ENCODE measurements at regions not wholly inside any gene's neighbourhood (a gene's known extent, or its start where the extent isn't known, plus 50 kb on each side); places are given as distances from the start of the nearest gene placed in this dataset.

DNA sequence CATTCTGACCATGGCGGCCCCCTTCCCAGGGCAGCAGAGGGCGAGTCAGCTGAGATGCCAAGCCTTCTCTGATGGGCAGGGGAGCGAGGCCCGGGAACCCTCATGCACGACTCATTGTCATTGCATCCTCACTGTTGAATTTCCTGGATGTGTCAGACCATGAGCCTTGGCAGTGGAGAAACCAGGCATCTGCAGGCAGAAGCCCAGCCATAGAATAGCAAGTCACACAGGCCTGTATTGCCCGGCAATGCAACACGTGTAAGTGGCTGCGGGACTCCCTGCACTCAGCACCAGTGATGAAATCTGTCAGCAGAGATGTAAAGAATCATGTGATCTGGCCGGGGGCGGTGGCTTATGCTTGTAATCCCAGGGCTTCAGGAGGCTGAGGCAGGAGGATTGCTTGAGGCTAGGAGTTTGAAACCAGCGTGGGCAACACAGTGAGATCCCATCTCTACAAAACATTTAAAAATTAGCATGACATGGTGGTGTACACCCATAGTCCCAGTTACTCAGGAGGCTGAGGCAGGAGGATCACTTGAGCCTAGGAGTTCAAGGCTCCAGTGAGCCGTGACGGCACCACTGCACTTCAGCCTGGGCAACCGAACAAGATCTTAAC, 199.7 kb downstream of the KATNAL1 start:
- DNase-seq (ENCODE audit: low read depth in 3 of 3): no peak

GRCh38 chr13:30107121-30107520, 200.2 kb downstream of the KATNAL1 start:
- DNase-seq (ENCODE audit: low read depth in 3 of 3): no peak

DNA sequence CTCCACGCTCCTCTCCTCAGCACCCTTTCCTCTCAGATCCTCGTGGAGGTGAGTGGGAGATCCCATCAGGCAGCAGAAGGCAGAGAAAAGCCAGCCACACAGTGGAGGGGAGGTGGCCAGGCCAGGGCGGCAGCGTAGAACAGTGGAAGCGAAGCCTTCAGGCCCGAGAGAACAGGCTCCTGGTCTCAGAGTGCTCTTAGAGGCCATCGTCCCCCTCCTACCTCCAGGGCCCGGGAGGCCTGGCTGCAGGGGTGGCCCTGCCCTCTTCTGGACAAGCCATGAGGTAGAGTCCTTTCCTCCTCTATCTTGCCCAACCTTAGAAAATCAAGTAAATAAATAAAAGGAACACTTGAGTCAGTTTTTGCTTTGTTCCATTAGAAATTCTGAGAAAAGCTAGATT, 202.0 kb downstream of the KATNAL1 start:
- no peak for DNase-seq (ENCODE audit: low read depth in 3 of 3)

DNA sequence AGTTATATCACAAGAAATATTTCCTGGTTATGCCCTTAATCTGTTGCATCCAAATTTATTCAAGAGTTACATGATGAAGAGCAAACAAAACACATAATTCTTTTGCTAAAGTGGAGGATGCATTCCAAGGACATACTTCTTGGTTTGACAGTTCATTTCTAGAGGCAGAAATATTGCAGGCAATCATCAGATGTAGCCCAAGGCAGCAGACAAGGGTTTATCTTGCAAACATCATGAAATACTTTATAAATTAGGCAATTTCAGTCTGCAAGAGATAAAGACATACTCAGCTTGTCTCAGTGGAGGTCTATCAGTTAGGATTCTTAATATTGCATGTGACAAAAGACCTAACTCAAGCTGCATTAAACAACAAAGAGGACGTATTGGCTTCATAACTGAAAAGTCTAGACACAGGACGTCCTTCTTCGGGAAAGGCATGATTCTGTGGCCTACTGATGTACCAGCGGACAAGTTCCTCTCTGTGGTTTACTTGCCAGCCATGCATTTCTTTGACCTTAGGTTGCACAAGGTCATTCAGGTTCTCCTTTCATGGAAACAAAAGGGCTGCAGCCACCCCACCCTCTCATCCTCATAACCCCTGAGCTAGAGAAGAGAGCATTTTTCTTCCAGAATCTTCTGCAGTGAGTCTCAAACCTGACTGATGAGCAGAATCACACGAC, 204.1 kb downstream of the KATNAL1 start:
- no peak for DNase-seq (ENCODE audit: low read depth in 3 of 3)

- DNase-seq (ENCODE audit: low read depth in 3 of 3): no peak
Measured at GRCh38 chr13:30100226-30100625, 207.1 kb downstream of the KATNAL1 start.

DNA sequence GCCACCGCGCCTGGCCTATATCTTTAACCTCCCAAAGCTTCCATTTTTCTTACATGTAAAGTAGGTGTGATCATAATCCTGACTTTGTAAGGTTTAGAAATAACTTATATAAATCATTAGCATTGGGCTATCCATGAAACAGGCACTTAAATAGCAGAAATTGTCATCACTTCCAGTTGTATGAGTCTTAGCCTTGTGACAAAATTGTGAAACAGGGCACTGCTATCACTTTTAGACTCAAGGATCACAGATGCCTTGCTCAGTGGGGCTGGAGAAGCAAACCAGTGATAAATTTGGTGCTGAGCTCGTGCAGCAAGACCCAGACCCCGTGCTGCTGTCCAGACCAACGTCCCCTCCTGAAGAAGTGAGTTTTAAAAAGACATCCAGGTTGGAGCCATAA, 209.7 kb downstream of the KATNAL1 start:
- DNase-seq (ENCODE audit: low read depth in 3 of 3): no peak

DNA sequence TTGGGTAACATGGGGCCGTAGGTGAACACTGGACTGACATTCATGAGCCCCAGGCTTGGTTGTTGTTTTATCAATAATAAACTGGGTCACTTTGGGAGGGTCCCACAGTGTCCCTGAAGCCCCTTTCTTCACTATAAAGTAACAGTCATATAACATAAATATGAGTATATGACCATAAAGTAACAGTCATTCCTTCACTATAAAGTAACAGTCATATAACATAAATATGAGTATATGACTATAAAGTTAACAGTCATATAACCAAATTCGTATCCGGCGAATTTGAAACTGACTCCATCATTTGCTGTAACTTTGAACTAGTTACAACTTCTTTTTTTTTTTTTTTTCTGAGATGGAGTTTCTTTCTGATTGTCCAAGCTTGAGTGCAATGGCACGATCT, 210.3 kb downstream of the KATNAL1 start:
- DNase-seq (ENCODE audit: low read depth in 3 of 3): no peak

DNA sequence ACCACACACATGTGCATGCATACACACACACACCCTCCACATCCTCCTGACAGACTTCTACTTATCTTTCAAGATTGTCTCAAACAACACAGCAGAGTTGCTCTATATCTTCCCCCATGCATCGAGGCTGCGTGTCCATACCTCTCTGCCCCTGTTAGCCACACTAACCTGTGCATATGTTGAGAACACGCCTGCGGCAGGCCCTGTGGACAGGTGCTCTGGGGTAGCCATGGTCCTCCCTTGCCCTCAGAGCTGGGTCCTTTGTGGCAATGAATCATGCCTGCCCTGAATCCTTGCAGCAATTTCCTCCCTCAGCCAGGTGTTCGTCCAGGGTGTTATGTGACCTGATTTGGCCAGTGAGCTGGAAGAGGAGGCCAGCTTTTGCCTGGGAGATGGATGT, 213.3 kb downstream of the KATNAL1 start:
- DNase-seq (ENCODE audit: low read depth in 3 of 3): no peak

DNA sequence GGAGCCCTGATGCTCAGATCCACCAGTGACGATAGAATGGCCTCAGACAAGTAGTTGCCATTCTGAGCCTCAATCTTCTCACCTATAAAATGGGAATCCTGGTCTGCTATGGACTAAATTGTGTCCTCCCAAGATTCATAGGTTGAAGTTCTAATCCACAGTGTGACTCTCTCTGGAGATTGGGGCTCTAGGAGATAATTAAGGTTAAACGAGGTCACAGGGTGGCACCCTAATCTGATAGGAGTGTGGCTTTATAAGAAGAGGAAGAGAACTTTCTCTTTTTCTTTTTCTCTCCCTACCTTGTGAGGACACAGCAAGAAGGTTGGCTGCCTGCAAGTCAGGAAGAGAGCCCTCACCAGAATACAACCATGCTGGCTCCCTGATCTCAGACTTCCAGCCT, 214.1 kb downstream of the KATNAL1 start:
- DNase-seq (ENCODE audit: low read depth in 3 of 3): no peak

DNA sequence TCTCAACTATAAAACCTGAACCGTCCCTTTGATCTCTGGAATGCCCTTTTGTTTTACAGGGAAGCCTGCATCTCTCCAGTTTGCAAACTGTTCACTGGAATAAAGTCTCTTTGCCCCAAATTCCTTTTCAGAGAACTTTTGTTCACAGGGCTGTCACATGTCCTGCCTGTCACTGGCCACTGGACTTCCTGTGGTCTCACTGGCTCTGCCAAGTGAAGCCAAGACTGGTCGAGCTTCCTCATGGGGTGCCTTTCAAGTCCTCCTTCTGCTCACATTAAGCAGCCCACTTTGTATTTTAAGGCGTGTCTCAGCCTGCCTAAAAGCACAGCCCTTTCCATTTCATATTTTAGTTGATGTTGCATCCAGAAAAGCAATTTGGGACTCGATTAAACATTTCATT, 215.7 kb downstream of the KATNAL1 start:
- DNase-seq (ENCODE audit: low read depth in 3 of 3): no peak

DNA sequence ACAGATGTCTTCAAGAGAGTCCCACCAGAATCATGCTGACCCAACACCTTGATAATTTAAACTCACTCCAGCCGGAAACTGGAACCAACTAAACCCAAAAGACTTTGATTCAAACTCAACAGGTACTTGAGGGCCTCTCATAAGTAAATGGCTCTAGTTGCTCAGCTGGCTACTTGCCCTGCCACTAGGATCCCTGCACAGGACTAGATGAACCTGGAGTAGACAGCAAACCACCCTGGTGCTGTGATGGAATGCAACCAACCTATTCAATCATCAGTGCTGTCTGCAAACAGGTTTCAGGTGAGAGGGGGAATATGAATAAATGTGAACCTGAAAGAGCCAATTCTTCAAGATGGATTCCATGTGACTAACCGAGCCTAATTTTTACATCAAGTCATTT, 216.3 kb downstream of the KATNAL1 start:
- no peak for DNase-seq (ENCODE audit: low read depth in 3 of 3)

GRCh38 chr13:30088312-30088855, 219.0 kb downstream of the KATNAL1 start:
- no peak for DNase-seq (ENCODE audit: low read depth in 3 of 3)

DNA sequence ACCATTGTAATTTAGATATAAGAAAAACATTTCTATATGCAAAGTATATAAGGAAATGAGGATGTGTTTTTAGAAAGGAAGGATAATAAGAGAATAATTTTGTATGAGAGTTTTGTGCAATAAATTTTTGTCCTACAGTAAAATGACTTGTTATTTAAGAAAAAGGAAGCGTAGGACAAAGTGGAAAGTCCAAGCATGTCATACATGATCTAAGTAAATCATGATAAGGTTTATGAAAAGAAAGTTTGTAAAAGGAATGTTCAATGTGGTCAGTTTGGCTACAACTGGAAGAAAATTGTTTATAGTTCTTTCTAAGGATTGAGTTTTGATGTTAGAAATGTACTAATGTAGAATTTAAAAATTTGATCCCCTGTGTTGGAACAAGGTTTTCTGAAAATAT, 222.3 kb downstream of the KATNAL1 start:
- no peak for DNase-seq (ENCODE audit: low read depth in 3 of 3)

DNA sequence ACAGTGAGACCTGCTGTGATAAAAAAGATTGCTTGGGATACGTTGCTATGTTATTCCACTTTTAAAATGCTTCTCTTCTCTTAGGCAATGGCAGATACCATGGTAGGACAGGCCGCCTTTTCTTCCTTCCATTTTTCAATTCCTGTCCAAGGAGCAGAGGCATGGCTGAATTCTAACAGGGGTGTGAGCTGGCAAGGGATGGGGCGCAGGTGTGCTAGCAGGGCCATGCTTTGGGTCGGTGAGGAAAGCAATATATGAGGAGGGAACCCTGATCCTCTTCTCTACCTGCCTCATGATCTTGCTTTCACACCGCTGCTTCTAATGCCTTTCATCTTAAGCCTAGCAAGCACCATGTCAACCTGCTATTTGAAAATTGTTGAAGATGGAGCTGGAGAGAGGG, 225.0 kb downstream of the KATNAL1 start:
- DNase-seq (ENCODE audit: low read depth in 3 of 3): no peak

DNA sequence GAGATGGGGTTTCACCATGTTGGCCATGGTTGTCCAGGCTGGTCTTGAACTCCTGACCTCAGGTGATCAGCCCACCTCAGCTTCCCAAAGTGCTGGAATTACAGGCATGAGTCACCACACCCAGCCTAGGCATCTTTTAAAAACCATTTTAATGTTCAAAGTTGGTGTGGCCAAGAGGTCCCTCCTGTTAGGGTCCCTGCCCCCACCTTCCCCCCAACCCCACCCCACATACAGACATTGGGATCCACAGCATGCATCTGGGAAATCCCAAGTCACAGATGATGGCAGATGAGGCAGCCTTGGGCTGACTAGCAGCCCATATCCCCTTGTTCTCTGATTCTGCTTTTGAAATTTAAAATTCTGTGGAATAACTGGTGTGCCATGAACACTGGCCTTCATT, 226.0 kb downstream of the KATNAL1 start:
- DNase-seq (ENCODE audit: low read depth in 3 of 3): no peak

- no peak for DNase-seq (ENCODE audit: low read depth in 3 of 3)
Measured at GRCh38 chr13:30079501-30079900, 227.8 kb downstream of the KATNAL1 start.

DNA sequence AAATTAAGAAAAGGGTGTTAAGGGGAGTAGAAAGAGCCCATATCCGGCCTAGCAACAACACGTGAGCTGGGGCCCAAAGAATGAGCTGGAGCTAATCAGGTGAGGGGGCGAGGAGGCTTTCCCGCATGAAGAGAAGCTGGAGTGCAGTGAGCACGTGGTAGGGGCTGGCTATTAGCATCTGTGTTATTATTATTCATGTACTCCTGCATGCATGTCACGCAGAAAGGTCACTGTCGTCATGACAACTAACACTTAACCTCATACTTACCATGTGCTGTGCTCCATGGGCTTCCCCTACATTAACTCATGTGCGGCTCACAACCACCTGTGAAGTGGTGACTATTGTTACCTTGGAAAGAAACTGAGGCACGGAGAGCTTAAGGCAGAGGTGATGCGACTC, 227.6 kb upstream of the UBL3 start:
- no peak for DNase-seq (ENCODE audit: low read depth in 3 of 3)

DNA sequence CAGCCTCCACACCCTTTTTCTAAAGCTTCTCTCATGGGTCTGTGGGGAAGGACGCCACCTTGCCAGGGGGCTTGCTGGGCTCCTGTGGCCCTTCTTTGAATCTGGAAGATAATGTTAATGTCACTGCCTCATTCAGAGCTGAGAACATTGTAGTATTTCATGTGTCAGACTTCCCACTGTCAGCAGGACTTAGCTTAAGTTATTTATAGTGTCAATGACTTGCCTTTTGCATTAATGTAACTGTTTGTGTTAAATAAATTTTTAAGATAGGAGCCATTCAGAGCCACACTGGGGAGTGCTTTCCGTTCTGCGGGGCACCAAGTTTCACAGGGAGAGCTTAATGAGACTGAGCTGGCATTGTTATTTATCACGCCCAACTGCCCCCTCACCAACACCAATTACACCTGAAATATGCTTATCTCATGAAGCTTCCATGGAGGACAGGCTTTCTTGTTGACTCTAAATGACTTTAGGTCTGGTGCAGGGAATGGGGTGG, 226.9 kb upstream of the UBL3 start:
- DNase-seq (ENCODE audit: low read depth in 3 of 3): no peak

DNA sequence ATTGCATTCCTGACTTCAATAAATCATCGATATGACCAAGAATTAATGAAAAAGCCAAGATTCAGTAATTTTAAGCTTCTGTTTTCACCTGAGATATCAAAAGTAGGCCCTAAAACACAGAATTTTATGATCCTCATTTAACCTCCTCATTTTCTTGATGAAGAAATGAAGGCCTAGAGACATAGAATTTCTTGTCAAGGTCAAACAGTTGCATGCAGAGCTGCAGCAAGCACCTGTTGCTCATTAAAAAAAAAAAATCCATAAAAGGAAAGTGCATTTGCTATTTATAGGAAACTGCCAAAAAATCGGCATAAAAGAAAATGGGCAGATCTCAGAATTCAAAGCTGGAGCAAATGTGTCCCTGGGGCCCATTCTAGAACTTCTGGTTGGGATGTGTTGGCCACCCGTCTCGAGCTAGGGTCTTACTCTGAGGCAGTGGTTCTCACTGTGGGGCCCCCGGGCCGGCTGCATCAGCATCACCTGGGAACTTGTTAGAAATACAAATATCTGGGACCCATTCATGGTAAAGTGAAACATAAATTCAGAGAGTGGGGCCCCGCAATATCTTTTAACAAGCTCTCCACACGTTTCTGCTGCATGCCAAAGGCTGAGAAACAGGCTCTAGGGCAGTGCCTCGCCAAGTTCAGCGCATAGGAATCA, 224.7 kb upstream of the UBL3 start:
- DNase-seq (ENCODE audit: low read depth in 3 of 3): no peak

DNA sequence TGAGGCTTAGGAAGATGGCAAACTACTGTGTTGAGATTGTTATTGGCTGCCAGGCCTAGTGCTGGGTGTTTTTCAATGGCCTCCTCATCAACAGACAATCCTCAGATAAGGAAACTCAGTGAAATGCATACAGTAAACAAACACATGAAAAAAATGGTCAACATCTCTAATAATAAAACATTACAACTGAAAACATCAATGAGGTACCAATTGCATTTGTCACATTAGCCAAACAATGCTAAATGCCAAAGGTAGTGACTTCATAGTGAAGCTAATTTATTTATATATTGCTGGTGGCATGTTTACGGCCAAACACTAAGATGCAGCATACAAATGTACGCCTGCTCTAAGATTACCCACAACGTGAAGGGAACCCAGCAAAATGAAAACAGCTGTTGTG, 224.0 kb upstream of the UBL3 start:
- no peak for DNase-seq (ENCODE audit: low read depth in 3 of 3)

DNA sequence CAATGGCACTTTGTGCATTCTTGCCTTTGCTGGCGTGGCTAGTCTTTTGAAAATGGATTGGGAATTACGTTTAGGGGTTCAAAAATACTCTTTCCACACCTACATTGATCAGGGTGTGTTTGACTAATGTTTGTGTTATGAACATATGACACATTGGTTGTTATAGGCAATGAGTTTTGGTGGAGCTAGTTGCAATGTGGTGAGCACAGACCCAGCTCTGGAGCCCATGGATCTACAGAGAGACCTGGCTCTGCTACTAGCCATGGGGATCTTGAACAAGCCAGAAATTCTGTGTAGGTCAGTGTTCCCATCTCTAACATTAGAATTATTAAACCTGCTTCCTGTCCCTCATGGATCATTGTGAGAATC, 222.4 kb upstream of the UBL3 start:
- DNase-seq (ENCODE audit: low read depth in 3 of 3): no peak

DNA sequence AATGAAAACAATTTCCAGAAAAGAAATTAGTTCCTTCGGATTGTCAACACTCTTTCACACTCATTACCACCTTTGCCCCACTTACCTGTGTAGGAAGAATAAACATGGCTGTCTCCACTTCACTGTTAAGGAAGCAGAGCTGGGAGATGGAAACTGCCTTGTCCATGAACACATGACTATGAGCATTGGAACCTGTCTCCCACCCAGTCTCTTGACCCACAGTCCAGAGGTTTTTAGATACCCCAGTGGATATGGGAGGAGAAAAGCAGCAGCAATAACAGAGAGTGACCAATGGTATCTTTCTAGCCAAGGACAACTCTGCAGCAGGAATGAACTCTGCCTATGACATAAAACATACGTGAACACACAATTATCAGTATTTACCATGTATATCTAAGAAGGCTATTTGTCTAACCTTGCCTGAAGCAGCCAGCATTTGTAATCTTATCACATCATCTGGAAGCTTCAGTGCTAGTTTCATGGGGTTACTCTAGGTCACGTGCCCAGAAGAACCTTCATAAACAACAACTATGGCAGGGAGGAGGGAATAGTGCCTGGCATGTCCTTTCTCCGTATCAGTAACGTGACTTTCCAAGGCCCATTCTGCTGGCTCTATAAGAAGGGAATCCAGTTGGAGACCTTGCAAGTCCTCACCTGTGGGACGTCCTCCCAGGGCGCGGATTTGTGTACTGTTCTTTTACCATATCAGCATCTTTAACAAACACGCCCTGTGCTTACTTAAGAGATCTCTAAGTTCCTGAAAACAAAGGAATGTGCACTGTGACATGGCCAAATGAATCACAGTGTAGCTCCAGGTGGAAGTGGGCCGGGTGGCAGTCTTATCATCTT, 221.8 kb upstream of the UBL3 start:
- DNase-seq (ENCODE audit: low read depth in 3 of 3): no peak
